HUES64 (cell line): ENCODE measurements at regions not wholly inside any gene's neighbourhood (a gene's known extent, or its start where the extent isn't known, plus 50 kb on each side); places are given as distances from the start of the nearest gene placed in this dataset.

ENCODE experiments used
- H3K27ac ChIP-seq: 2 replicates; pipeline ENCODE4 v1.7.0; 2013; ENCODE audit warnings: low read depth, low read length, inconsistent platforms
- H3K27me3 ChIP-seq: 2 replicates; pipeline ENCODE4 v1.6.1; 2013; ENCODE audit warnings: mild to moderate bottlenecking, low read length; ENCODE audit not compliant: insufficient read depth
- H3K36me3 ChIP-seq: 2 replicates; pipeline ENCODE4 v1.6.1; 2013; ENCODE audit warnings: mild to moderate bottlenecking, low read length; ENCODE audit not compliant: insufficient read depth
- H3K4me1 ChIP-seq: 2 replicates; pipeline ENCODE4 v1.6.1; 2013; ENCODE audit warnings: mild to moderate bottlenecking, low read length, moderate library complexity; ENCODE audit not compliant: insufficient read depth
- H3K4me3 ChIP-seq: 2 replicates; pipeline ENCODE4 v1.5.1; 2013; ENCODE audit warnings: mild to moderate bottlenecking, low read length, moderate library complexity
- H3K9ac ChIP-seq: 2 replicates; pipeline ENCODE4 v1.6.1; 2013; ENCODE audit warnings: mild to moderate bottlenecking, low read depth, low read length
- H3K9me3 ChIP-seq: 2 replicates; pipeline ENCODE4 v1.6.1; 2013; ENCODE audit warnings: low read depth, low read length; ENCODE audit not compliant: insufficient read depth
- WGBS: fragments of 150-250, 120-280 bp; methylation state at CpG from one replicate; pipeline ENCODE4 v1.1.7; 2013; ENCODE audit warnings: missing lambda C conversion rate; 5-methylcytosine and 5-hydroxymethylcytosine counted together

- Histone ChIP-seq H3K9ac (no peak overlapping the region), H3K27me3 (no peaks in the 10 kb centered on the region), H3K27ac (no peak overlapping the region), H3K9me3 (no peaks in the 10 kb centered on the region), H3K4me3 (no peak overlapping the region), H3K4me1 (peaks cover 8% of the 10 kb centered on the region; the same call in 1 of the 2 replicates), H3K36me3 (no peaks in the 10 kb centered on the region)
- 93% methylated on average over 8 of the region's 8 CpGs for WGBS
These were observed 200.9 kb downstream of the CXCL12 start for GRCh38 chr10:44183667-44184632.

DNA sequence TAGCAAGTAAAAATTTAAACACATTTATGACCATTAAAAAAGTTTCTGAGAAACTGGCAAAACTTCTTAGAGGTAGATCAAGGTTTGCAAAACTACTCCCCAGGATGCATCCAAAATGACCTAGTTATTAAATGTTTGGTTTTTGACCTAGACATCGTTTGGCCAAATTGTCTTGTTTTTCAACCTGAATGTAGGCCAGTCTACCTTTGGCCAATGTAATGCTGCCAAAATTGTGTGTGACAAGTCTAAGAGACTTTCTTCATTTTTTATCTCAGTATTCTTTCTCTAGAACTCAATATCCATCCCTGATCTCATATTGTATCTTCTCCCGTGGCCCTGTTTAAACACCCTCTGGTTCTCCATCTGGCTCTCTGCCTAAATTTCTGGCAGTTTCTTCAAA lies 202.0 kb downstream of the CXCL12 start:
- H3K9me3 ChIP-seq, result no peaks in the 10 kb centered on the region
- H3K27ac ChIP-seq, result no peak overlapping the region

DNA sequence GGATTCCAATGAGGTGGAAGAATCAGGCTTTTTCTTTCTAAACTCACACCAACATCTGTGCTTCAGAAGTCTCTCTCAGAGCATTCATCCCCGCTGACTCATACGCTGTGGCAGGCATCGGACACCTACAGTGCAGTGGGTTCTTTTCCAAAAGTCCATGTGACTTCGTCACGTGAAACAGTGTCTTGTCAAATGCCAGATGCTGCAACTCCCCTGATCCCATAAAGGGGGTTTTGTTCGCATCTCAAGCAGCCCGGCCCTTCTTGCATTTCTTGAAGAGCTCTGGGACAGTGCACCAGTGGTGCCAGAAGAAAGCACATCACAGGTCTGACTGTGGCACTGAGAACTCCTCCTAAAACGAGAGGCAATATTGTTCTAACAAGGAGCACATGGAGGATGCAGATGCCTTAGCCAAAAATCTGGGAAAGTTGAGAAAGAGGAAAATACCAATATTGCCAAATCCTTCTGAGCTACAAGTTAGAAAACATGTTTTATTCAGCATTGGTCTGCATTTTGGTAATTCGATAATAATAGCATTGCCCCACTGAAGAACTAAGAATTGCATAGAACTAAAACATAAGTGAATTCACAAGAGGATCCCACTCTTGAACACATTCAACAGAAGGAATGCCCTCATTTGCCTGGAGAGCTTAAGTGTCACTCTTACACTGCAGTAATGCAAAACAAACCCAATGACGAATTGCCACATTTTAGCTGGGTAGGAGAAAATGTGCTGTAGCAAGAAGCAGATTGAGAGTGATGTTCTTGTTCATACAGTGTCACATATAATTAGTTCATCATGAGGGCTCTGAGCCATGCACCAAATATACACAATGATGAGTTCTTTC lies 204.4 kb downstream of the CXCL12 start:
- H3K9me3 ChIP-seq, result no peaks in the 10 kb centered on the region
- H3K27me3 ChIP-seq, result no peaks in the 10 kb centered on the region
- 87% methylated on average over 9 of the region's 10 CpGs for WGBS
- H3K27ac ChIP-seq, result no peak overlapping the region
- H3K4me1 ChIP-seq, result peaks cover 8% of the 10 kb centered on the region; the same call in 1 of the 2 replicates
- H3K36me3 ChIP-seq, result no peaks in the 10 kb centered on the region
- H3K4me3 ChIP-seq, result no peak overlapping the region
- no peak overlapping the region for H3K9ac ChIP-seq

More for the DNA sequence above, 202.0 kb downstream of the CXCL12 start:
- H3K4me3 ChIP-seq, result no peak overlapping the region
- no peak overlapping the region for H3K9ac ChIP-seq
- H3K27me3 ChIP-seq, result no peaks in the 10 kb centered on the region
- no peaks in the 10 kb centered on the region for H3K36me3 ChIP-seq
- WGBS, result 91% methylated on average over 2 of the region's 2 CpGs
- peaks cover 8% of the 10 kb centered on the region; the same call in 1 of the 2 replicates for H3K4me1 ChIP-seq

- no peak overlapping the region for H3K27ac ChIP-seq
- no peak overlapping the region for H3K4me3 ChIP-seq
- no peaks in the 10 kb centered on the region for H3K36me3 ChIP-seq
- peaks cover 8% of the 10 kb centered on the region; the same call in 1 of the 2 replicates for H3K4me1 ChIP-seq
- WGBS, result 100% methylated on average over 2 of the region's 3 CpGs
- H3K9me3 ChIP-seq, result no peaks in the 10 kb centered on the region
- H3K9ac ChIP-seq, result no peak overlapping the region
- H3K27me3 ChIP-seq, result no peaks in the 10 kb centered on the region
These were observed 206.0 kb downstream of the CXCL12 start for GRCh38 chr10:44178856-44179255.

DNA sequence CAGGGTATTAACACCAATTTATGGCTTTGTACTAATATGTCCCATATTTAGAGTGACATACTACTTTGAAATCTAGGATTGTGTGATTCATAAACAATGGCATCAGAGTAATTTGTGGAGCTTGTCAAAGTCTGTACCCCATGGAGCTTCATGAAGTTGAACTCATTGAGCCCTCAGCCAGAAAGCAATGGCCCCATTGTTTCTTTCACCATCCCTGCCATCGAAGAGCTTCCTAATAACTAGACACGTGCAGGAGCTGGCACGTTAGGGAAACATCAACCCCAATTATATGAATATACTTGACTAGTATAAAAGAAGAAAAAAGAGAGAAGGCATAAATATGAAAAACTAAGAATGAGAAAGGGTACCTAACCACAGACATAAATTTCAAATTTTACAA lies 206.6 kb downstream of the CXCL12 start:
- Histone ChIP-seq H3K4me3 (no peak overlapping the region), H3K36me3 (no peaks in the 10 kb centered on the region), H3K27ac (no peak overlapping the region), H3K9ac (no peak overlapping the region), H3K9me3 (no peaks in the 10 kb centered on the region), H3K4me1 (peaks cover 8% of the 10 kb centered on the region; the same call in 1 of the 2 replicates), H3K27me3 (no peaks in the 10 kb centered on the region)
- WGBS, result 100% methylated on average over 1 of the region's 3 CpGs

GRCh38 chr10:44177610-44178009 lies 207.3 kb downstream of the CXCL12 start:
- WGBS, result 87% methylated on average over 7 of the region's 7 CpGs
- Histone ChIP-seq H3K9me3 (no peaks in the 10 kb centered on the region), H3K27ac (no peak overlapping the region), H3K4me1 (peaks cover 8% of the 10 kb centered on the region; the same call in 1 of the 2 replicates), H3K36me3 (no peaks in the 10 kb centered on the region), H3K9ac (no peak overlapping the region), H3K4me3 (no peak overlapping the region), H3K27me3 (no peaks in the 10 kb centered on the region)

GRCh38 chr10:44176311-44176710 lies 208.6 kb downstream of the CXCL12 start:
- Histone ChIP-seq H3K4me1 (peaks cover 8% of the 10 kb centered on the region; the same call in 1 of the 2 replicates), H3K36me3 (no peaks in the 10 kb centered on the region), H3K27ac (no peak overlapping the region), H3K27me3 (no peaks in the 10 kb centered on the region), H3K4me3 (no peak overlapping the region), H3K9me3 (no peaks in the 10 kb centered on the region), H3K9ac (no peak overlapping the region)
- 90% methylated on average over 3 of the region's 3 CpGs for WGBS

- Histone ChIP-seq H3K9me3 (no peaks in the 10 kb centered on the region), H3K27me3 (no peaks in the 10 kb centered on the region), H3K27ac (no peak overlapping the region), H3K36me3 (no peaks in the 10 kb centered on the region), H3K4me3 (no peak overlapping the region), H3K9ac (no peak overlapping the region), H3K4me1 (no peaks in the 10 kb centered on the region)
- WGBS, result 94% methylated on average over 4 of the region's 4 CpGs
These were observed 211.3 kb downstream of the CXCL12 start for GRCh38 chr10:44173608-44173894.

- no peak overlapping the region for H3K4me3 ChIP-seq
- H3K36me3 ChIP-seq, result no peaks in the 10 kb centered on the region
- WGBS, result 90% methylated on average over 3 of the region's 3 CpGs
- H3K9ac ChIP-seq, result no peak overlapping the region
- no peaks in the 10 kb centered on the region for H3K4me1 ChIP-seq
- no peak overlapping the region for H3K27ac ChIP-seq
- no peaks in the 10 kb centered on the region for H3K9me3 ChIP-seq
- H3K27me3 ChIP-seq, result no peaks in the 10 kb centered on the region
These were observed 211.9 kb downstream of the CXCL12 start for GRCh38 chr10:44172883-44173607.

DNA sequence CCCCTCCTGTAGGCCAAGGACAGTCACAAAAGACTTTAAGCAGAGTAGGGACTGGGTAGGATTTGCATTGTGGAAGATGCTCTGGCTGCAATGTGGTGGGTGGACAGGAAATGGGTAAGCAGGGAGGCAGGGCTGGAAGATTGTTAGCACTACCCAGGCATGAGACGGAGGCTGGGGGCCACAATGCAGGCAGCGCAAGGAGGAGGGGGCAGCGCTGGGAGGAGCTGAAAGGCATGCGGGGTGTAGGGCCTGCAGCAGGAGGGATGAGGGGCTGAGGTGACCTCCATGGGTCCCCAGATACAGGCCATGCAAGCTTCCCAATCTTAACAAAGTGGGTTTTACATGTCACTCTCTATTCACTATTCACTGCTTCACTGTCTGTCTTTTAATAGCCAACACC lies 213.1 kb downstream of the CXCL12 start:
- Histone ChIP-seq H3K36me3 (no peaks in the 10 kb centered on the region), H3K27me3 (no peaks in the 10 kb centered on the region), H3K4me1 (no peaks in the 10 kb centered on the region), H3K9me3 (no peaks in the 10 kb centered on the region), H3K4me3 (no peak overlapping the region), H3K27ac (no peak overlapping the region), H3K9ac (no peak overlapping the region)
- WGBS, result 93% methylated on average over 4 of the region's 4 CpGs
